Keratinocyte (primary cell): ENCODE measurements at regions not wholly inside any gene's neighbourhood (a gene's known extent, or its start where the extent isn't known, plus 50 kb on each side); places are given as distances from the start of the nearest gene placed in this dataset.
"Not testable (repeated sequence)": the region's sequence is repeated elsewhere in the genome, so short reads cannot be mapped to it uniquely, and the experiment has no call there.

Experiments
- DNase-seq: peaks from one replicate; pipeline ENCODE4 v3.0.0-alpha.2; 2011; ENCODE audit warnings: low read depth, missing footprints, low spot score
- FAIRE-seq: peaks from 2 replicates; lab custom pipeline; 2011; peaks lifted over from hg19 to GRCh38; lab: Jason Lieb, UNC
- H2AFZ ChIP-seq: 2 replicates; pipeline ENCODE4 v1.6.0; 2012; ENCODE audit warnings: low read length, control low read depth, inconsistent platforms; ENCODE audit not compliant: control insufficient read depth
- H3K27ac ChIP-seq: 2 replicates; pipeline ENCODE4 v1.5.1; 2011; ENCODE audit warnings: low read length; ENCODE audit not compliant: control insufficient read depth, insufficient read depth
- H3K27me3 ChIP-seq: 3 replicates; pipeline ENCODE4 v1.6.0; 2011; ENCODE audit warnings: low read length; ENCODE audit not compliant: control insufficient read depth, insufficient read depth; ENCODE audit errors: extremely low read depth
- H3K36me3 ChIP-seq, 2 experiments: 2 replicates in 1 of 2; 3 replicates in 1 of 2; pipeline ENCODE4 v1.5.1; 2011; ENCODE audit warnings: low read length in 2 of 2, mild to moderate bottlenecking in 1 of 2; ENCODE audit not compliant: control insufficient read depth in 2 of 2, insufficient read depth in 2 of 2; ENCODE audit errors: extremely low read depth in 1 of 2
- H3K4me1 ChIP-seq: 3 replicates; pipeline ENCODE4 v1.5.1; 2011; ENCODE audit warnings: low read length; ENCODE audit not compliant: control insufficient read depth, insufficient read depth; ENCODE audit errors: extremely low read depth
- H3K4me2 ChIP-seq: 3 replicates; pipeline ENCODE4 v1.6.0; 2011; ENCODE audit warnings: low read depth, low read length; ENCODE audit not compliant: control insufficient read depth, insufficient read depth; ENCODE audit errors: extremely low read depth
- H3K4me3 ChIP-seq, 3 experiments: fragments of 200-600 bp in 1 of 3; sonication (generic) in 1 of 3; 2 replicates in 2 of 3; 3 replicates in 1 of 3; pipeline ENCODE4 v1.5.1; 2011 to 2016; ENCODE audit warnings: low read length in 3 of 3, mild to moderate bottlenecking in 3 of 3, control low read depth in 2 of 3, inconsistent platforms in 1 of 3, low read depth in 1 of 3, mixed read lengths in 1 of 3, mixed run types in 1 of 3, moderate library complexity in 1 of 3; ENCODE audit not compliant: control insufficient read depth in 2 of 3, insufficient read depth in 2 of 3; ENCODE audit errors: extremely low read depth in 1 of 3
- H3K79me2 ChIP-seq: 2 replicates; pipeline ENCODE4 v1.6.0; 2012; ENCODE audit warnings: low read length; ENCODE audit not compliant: control insufficient read depth, insufficient read depth
- H3K9ac ChIP-seq: 3 replicates; pipeline ENCODE4 v1.6.0; 2011; ENCODE audit warnings: low read length; ENCODE audit not compliant: control insufficient read depth, insufficient read depth; ENCODE audit errors: extremely low read depth
- H3K9me1 ChIP-seq: 3 replicates; pipeline ENCODE4 v1.6.0; 2011; ENCODE audit warnings: low read length; ENCODE audit not compliant: control insufficient read depth, insufficient read depth; ENCODE audit errors: extremely low read depth
- H3K9me3 ChIP-seq: 2 replicates; pipeline ENCODE4 v1.5.1; 2012; ENCODE audit warnings: low read depth, low read length; ENCODE audit not compliant: control insufficient read depth
- H4K20me1 ChIP-seq: 3 replicates; pipeline ENCODE4 v1.6.0; 2011; ENCODE audit warnings: low read length; ENCODE audit not compliant: control insufficient read depth, insufficient read depth; ENCODE audit errors: extremely low read depth
- EZH2 ChIP-seq: IDR thresholded peaks from one replicate; pipeline ENCODE4 v1.6.1; 2012; ENCODE audit warnings: inconsistent platforms, mild to moderate bottlenecking, low read length, moderate library complexity
- dilution Hi-C: fragments of 300-500 bp; cut with MboI; formaldehyde crosslinking; loops from one replicate; pipeline ENCODE4 v1.7.0; 2020; ENCODE audit warnings: low sequenced_read_pairs; ENCODE audit not compliant: extremely low pct_ligation_motif_present
- TF ChIP-seq, protein P1 (sequence below), 3 experiments: IDR thresholded peaks in 1 of 3; conservative IDR thresholded peaks in 1 of 3; optimal IDR thresholded peaks in 1 of 3; 2 replicates in 2 of 3; 3 replicates in 1 of 3; pipeline versions ENCODE3 to v1.5.1; 2011; ENCODE audit warnings: low read length in 3 of 3, mild to moderate bottlenecking in 3 of 3, moderate library complexity in 2 of 3, control low read depth in 1 of 3, inconsistent platforms in 1 of 3; ENCODE audit not compliant: insufficient read depth in 2 of 3; ENCODE audit errors: extremely low read depth in 1 of 3

- no peaks in the 10 kb centered on the region for H3K79me2 ChIP-seq
- H4K20me1 ChIP-seq, result no peaks in the 10 kb centered on the region
- dilution Hi-C loops, result no loop called here
- peaks cover 4% of the 10 kb centered on the region for H3K4me1 ChIP-seq
- H2AFZ ChIP-seq, result no peak overlapping the region
- no peak for FAIRE-seq
- DNase-seq, result no peak
- no peak overlapping the region for H3K4me2 ChIP-seq
- TF ChIP-seq EZH2, result no peak
- H3K4me3 ChIP-seq, result no peak overlapping the region
- H3K9me3 ChIP-seq, result no peaks in the 10 kb centered on the region
- no peak overlapping the region for H3K27ac ChIP-seq
- no peaks in the 10 kb centered on the region for H3K9me1 ChIP-seq
- no peak overlapping the region for H3K9ac ChIP-seq
- H3K36me3 ChIP-seq, result no peaks in the 10 kb centered on the region
- H3K27me3 ChIP-seq, result no peaks in the 10 kb centered on the region
Measured at GRCh38 chr12:67790660-67791059, 142.1 kb downstream of the DYRK2 start.

- H3K27me3 ChIP-seq, H3K4me1 ChIP-seq, FAIRE-seq, H3K4me3 ChIP-seq, H3K36me3 ChIP-seq, H3K9me1 ChIP-seq, H4K20me1 ChIP-seq, dilution Hi-C loops, H3K9ac ChIP-seq, H2AFZ ChIP-seq, H3K4me2 ChIP-seq, DNase-seq, H3K79me2 ChIP-seq, H3K27ac ChIP-seq, H3K9me3 ChIP-seq: not testable (repeated sequence)
Measured at GRCh38 chr12:67791362-67791761, 142.8 kb downstream of the DYRK2 start.

GRCh38 chr12:67792185-67792584 lies 143.6 kb downstream of the DYRK2 start:
- TF ChIP-seq, protein P1, sequence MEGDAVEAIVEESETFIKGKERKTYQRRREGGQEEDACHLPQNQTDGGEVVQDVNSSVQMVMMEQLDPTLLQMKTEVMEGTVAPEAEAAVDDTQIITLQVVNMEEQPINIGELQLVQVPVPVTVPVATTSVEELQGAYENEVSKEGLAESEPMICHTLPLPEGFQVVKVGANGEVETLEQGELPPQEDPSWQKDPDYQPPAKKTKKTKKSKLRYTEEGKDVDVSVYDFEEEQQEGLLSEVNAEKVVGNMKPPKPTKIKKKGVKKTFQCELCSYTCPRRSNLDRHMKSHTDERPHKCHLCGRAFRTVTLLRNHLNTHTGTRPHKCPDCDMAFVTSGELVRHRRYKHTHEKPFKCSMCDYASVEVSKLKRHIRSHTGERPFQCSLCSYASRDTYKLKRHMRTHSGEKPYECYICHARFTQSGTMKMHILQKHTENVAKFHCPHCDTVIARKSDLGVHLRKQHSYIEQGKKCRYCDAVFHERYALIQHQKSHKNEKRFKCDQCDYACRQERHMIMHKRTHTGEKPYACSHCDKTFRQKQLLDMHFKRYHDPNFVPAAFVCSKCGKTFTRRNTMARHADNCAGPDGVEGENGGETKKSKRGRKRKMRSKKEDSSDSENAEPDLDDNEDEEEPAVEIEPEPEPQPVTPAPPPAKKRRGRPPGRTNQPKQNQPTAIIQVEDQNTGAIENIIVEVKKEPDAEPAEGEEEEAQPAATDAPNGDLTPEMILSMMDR (optimal IDR thresholded peaks at IDR 0.05 in 1 of 3, IDR thresholded peaks at IDR 0.05 in 1 of 3, conservative IDR thresholded peaks at IDR 0.05 in 1 of 3; ENCODE audit: extremely low read depth in 1 of 3, insufficient read depth in 2 of 3, low read length in 3 of 3), result no peak
- TF ChIP-seq EZH2, result no peak
- dilution Hi-C loops, result no loop called here
- no peaks in the 10 kb centered on the region for H3K36me3 ChIP-seq

More at GRCh38 chr12:67792185-67792584, 143.6 kb downstream of the DYRK2 start:
- DNase-seq (no peak), FAIRE-seq (no peak)
- H3K9me1 ChIP-seq, result no peaks in the 10 kb centered on the region
- no peak overlapping the region for H3K4me3 ChIP-seq
- H3K4me1 ChIP-seq, result peaks cover 4% of the 10 kb centered on the region
- no peak overlapping the region for H2AFZ ChIP-seq
- no peak overlapping the region for H3K4me2 ChIP-seq
- H3K79me2 ChIP-seq, result no peaks in the 10 kb centered on the region
- no peak overlapping the region for H3K9ac ChIP-seq
- no peak overlapping the region for H3K27ac ChIP-seq
- H3K9me3 ChIP-seq, result no peaks in the 10 kb centered on the region
- H3K27me3 ChIP-seq, result no peaks in the 10 kb centered on the region
- H4K20me1 ChIP-seq, result no peaks in the 10 kb centered on the region
